ENCODE measurements at regions not wholly inside any gene's neighbourhood (a gene's known extent, or its start where the extent isn't known, plus 50 kb on each side); places are given as distances from the start of the nearest gene placed in this dataset.

DNA sequence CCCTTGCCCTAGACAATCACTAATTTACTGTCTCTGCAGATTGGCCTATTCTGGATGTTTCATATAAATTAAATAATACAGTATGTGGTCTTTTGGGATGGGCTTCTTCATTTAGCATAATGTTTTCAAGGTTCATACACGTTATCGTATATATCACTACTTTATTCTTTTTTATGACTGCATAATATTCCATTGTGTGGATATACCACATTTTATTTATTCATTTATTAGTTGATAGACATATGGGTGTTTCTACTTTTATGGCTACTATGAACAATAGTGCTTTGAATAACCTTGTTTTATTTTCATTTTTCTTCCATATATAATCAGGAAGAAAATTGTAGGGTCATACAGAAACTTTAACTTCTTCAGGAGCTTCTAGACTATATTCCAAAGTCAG is 108.5 kb upstream of the PAPPA start:
- no peak for DNase-seq (ENCODE audit: low read depth)
- in situ Hi-C loops (cut with HindIII; ENCODE audit: low sequenced_read_pairs): no loop called here
- H3K4me3 ChIP-seq (ENCODE audit: low read depth, low read length): no peak overlapping the region
- TF ChIP-seq, protein P1, sequence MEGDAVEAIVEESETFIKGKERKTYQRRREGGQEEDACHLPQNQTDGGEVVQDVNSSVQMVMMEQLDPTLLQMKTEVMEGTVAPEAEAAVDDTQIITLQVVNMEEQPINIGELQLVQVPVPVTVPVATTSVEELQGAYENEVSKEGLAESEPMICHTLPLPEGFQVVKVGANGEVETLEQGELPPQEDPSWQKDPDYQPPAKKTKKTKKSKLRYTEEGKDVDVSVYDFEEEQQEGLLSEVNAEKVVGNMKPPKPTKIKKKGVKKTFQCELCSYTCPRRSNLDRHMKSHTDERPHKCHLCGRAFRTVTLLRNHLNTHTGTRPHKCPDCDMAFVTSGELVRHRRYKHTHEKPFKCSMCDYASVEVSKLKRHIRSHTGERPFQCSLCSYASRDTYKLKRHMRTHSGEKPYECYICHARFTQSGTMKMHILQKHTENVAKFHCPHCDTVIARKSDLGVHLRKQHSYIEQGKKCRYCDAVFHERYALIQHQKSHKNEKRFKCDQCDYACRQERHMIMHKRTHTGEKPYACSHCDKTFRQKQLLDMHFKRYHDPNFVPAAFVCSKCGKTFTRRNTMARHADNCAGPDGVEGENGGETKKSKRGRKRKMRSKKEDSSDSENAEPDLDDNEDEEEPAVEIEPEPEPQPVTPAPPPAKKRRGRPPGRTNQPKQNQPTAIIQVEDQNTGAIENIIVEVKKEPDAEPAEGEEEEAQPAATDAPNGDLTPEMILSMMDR (IDR thresholded peaks at IDR 0.05; ENCODE audit: low read depth, low read length, missing control alignments): no peak

GRCh38 chr9:116048081-116048480 is 105.5 kb upstream of the PAPPA start:
- H3K4me3 ChIP-seq (ENCODE audit: low read depth, low read length): no peak overlapping the region
- in situ Hi-C loops (cut with HindIII; ENCODE audit: low sequenced_read_pairs): no loop called here
- no peak for DNase-seq (ENCODE audit: low read depth)
- TF ChIP-seq, protein P1 (IDR thresholded peaks at IDR 0.05; ENCODE audit: low read depth, low read length, missing control alignments): no peak

- TF ChIP-seq, protein P1 (IDR thresholded peaks at IDR 0.05; ENCODE audit: low read depth, low read length, missing control alignments): no peak
- H3K4me3 ChIP-seq (ENCODE audit: low read depth, low read length): no peak overlapping the region
- DNase-seq (ENCODE audit: low read depth): no peak
- in situ Hi-C loops (cut with HindIII; ENCODE audit: low sequenced_read_pairs): no loop called here
Observed at GRCh38 chr9:116049456-116049855, 104.1 kb upstream of the PAPPA start.

GRCh38 chr9:116051528-116051927 is 102.1 kb upstream of the PAPPA start:
- TF ChIP-seq, protein P1 (IDR thresholded peaks at IDR 0.05; ENCODE audit: low read depth, low read length, missing control alignments): no peak
- no peak overlapping the region for H3K4me3 ChIP-seq (ENCODE audit: low read depth, low read length)
- no peak for DNase-seq (ENCODE audit: low read depth)
- in situ Hi-C loops (cut with HindIII; ENCODE audit: low sequenced_read_pairs): no loop called here

GRCh38 chr9:116055536-116055935 is 98.1 kb upstream of the PAPPA start:
- DNase-seq (ENCODE audit: low read depth): no peak
- TF ChIP-seq, protein P1 (IDR thresholded peaks at IDR 0.05; ENCODE audit: low read depth, low read length, missing control alignments): no peak
- no peak overlapping the region for H3K4me3 ChIP-seq (ENCODE audit: low read depth, low read length)
- in situ Hi-C loops (cut with HindIII; ENCODE audit: low sequenced_read_pairs): no loop called here

GRCh38 chr9:116057371-116057770 is 96.2 kb upstream of the PAPPA start:
- in situ Hi-C loops (cut with HindIII; ENCODE audit: low sequenced_read_pairs): no loop called here

More at GRCh38 chr9:116057371-116057770, 96.2 kb upstream of the PAPPA start:
- TF ChIP-seq, protein P1 (IDR thresholded peaks at IDR 0.05; ENCODE audit: low read depth, low read length, missing control alignments): no peak
- H3K4me3 ChIP-seq (ENCODE audit: low read depth, low read length): no peak overlapping the region
- no peak for DNase-seq (ENCODE audit: low read depth)

Data from astrocyte of the cerebellum (primary cell).